GM19452 (cell line): ENCODE measurements at regions not wholly inside any gene's neighbourhood (a gene's known extent, or its start where the extent isn't known, plus 50 kb on each side); places are given as distances from the start of the nearest gene placed in this dataset.
"Not testable (repeated sequence)": the region's sequence is repeated elsewhere in the genome, so short reads cannot be mapped to it uniquely, and the experiment has no call there.

Source experiments
- ATAC-seq: cut with Tn5 transposase; IDR thresholded peaks from one replicate; pipeline ENCODE4 v1.9.1; 2021; ENCODE audit not compliant: unreplicated experiment

DNA sequence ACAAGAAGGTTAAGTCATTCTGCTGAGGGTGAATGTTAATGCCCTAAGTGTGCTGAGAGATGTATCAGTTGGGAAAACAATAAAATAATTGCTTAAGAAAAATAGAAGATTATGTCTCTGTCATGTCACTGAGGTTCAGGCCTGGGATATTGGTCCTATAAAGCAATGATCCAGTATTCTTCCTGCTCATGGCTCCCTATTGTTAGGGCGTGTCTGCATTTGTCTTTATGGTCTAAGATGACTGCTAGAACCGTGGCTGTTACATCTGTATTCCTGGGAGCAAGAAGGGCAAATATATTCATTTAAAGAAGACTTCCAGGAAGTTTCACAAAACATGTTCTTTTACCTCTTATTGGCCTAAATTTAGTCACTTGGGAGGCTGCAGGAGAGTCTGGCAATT lies 125.0 kb downstream of the KCNE4 start:
- no peak for ATAC-seq

DNA sequence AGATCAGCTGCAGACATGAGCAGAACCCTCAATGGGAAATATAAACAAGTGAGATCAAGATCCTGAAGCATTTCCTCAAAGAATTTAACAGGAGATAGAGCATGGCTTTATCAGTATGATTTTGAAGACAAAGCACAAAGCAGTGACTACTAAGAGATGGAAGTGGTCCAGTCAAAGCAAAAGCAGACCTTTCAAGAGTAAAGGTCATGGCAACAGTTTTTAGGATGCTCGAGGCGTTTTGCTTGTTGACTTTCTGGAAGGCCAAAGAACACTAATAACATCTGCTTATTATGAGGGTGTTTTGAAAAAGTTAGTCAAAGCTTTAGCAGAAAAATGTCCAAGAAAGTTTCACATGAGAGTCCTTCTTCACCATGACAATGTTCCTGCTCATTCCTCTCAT lies 128.5 kb downstream of the KCNE4 start:
- ATAC-seq, result no peak

- no peak for ATAC-seq
These were observed 129.6 kb downstream of the KCNE4 start for GRCh38 chr2:223181561-223181960.

- ATAC-seq, result no peak
These were observed 130.4 kb downstream of the KCNE4 start for GRCh38 chr2:223182356-223182755.

DNA sequence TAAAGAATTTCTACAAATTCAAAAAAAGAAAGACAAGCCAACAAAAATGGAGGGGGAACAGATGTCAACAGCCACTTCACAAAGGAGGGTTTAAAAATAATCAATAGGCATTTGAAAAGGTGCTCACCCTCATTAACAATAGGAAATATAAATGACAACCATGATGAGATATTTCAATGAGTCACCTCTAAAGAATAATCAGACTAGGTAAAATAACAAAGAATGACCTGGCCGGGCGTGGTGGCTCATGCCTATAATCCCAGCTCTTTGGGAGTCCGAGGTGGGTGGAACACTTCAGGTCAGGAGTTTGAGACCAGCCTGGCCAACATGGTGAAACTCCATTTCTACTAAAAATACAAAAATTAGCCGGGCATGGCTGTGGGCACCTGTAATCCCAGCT lies 133.6 kb downstream of the KCNE4 start:
- ATAC-seq, result no peak

GRCh38 chr2:223187256-223187655 lies 135.3 kb downstream of the KCNE4 start:
- no peak for ATAC-seq

- ATAC-seq, result not testable (repeated sequence)
These were observed 138.7 kb downstream of the KCNE4 start for GRCh38 chr2:223190561-223191206.

- ATAC-seq, result no peak
These were observed 144.3 kb downstream of the KCNE4 start for GRCh38 chr2:223196331-223196730.

GRCh38 chr2:223197046-223197445 lies 145.1 kb downstream of the KCNE4 start:
- ATAC-seq, result no peak

DNA sequence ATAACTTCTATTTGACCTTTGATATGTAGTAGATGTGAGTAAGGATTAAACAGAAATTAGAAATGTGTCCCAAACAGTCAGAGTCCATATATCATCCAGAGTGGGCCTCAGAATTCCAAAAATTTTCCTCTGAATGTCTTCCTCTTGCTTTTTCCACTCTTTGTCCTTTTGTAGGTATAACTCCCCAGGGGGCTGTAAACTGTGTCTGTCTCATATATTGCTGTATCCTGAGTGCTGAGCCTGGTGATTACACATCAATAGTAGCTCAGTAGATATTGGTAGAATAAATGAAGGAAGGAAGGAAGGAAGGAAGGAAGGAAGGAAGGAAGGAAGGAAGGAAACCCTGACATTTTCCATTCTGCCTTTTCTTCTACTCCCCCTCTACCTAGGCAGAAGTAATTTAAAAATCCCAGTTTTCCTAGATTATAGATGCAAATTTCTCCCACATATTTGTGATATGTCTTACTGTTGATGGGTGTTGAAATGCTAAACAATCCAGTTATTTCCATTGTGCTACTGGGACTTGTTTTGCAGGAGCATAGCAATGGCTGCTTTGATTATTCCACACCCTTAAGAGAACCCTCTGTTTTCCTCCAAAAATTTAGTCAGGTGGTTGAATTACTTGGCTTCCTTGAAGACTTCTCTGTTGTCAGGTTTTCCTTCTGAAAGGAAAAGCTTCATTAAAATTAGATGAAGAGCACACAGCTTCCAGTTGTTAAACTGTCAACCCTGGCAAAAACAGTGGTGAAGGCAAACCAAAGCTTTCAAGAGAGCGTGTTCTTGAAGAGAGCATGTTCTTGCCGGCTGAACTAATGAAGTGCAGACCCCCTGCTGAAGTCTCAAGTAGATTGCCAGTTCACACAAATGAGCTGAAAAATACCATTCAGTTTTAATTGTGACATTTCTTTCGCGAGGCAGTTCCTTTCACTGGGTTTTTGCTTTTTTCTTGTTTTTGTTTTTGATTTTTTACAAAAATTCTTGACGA lies 147.8 kb downstream of the KCNE4 start:
- no peak for ATAC-seq

DNA sequence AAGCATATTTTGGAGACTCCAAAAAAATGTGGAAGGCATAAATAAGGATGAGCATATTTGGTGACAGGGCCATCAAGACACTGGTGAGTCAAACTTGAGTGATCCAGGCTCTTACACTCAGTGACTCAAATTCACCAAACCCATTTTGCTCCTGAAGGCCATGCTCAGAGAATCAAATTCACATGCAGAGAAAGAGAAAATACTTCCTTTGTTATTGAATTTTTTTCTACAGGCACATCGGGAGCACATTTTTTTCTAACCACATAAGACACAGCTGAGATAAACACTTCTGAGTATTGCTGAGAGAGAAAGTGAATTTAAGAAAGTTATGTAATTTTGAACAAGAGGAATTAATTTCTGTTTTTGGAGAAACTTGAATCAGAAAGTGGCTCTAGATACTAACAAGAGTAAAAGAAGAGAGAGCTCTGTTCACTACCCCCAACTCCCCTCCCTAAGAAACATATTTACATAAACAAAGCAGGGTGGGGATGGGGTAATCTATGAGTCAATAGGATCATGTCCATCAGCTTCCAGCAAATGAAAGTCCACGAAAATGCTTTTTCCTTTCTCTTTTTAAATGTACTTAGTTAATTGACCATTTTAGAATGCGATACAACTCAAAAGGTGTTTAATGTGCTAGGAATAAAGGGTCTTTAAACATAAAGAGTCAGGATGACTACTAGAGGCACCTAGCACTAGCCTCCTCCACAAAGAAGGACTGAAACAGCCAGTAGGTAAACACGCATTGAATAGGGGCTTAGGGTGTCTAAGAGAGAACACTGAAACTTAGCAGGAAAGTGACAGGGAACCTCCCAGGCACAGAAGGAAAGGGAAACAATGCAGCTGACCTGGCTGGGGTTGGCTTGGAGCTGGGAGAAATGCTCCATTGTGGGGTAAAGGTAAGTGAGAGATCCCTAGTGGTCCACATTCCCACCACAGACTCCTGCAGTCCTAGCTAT lies 152.3 kb downstream of the KCNE4 start:
- ATAC-seq, result no peak

GRCh38 chr2:223210489-223210888 lies 158.5 kb downstream of the KCNE4 start:
- ATAC-seq, result no peak

DNA sequence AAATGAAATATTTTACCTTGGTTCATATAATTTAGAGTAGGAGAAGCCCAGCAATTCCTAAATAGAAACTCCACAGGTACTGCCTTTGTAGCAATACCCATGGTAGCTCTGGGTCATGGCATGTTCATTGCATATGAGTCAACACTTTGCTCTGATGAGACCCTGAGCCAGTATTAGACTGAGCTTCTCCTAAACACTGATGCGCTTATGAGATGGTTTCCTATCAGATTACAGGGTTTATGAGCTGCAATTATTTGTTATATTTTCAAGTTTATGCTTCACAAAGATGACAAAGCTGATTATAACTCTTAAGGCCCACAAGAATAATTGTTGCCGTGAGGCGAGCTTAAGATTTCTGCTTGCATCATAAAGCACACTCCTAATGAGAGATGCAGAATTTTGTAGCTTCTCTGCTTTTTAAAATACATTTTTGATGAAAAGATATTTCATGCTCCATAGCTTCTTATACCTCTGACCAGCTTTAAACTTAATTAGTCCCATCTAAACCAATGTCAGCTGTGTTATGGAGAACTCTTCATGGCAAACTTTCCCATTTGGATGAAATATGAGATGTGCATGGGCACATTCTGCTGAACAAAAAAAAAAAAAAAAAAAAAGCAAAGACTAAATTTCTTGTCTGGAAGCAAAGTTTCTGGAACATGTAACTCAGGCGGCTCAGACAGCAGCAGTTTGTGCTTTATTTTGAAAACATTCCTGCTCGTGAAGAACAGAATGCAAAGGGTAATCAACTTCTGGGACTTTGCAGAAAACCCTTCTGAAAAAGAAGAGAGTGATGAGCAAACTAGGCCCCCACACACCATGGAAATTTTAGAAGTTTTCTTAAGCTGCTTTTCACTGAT lies 162.6 kb downstream of the KCNE4 start:
- ATAC-seq, result no peak

DNA sequence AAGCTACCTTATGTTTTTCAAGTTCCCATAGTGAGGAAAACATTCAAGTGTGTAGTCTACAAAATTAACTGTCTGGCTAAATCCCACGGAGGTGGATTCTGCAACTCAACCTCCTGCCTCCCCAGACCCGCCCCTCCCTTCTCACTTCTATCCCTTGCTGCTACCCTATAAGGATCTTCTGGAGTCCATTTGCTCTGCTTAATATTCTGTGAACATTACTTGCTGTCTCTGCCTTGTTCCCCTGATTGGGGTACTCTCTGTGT lies 163.2 kb downstream of the KCNE4 start:
- no peak for ATAC-seq

DNA sequence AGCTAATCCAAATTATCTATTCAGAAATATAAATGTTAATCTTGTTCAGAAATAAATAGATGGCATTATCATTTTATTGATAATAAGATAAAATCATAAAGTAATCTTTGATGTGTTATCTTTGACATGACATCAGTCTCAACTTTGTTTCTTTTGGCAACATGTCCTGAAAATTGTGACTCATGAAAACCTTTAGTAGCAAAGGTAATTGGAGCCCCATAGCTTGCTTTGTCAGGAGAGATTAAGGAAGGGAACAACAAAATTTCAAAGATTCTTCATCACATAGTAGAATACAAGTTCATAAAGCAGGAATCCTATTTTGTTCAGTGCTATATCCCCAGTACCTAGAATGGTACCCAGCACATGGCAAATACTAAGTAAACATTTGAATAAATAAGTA lies 165.4 kb downstream of the KCNE4 start:
- no peak for ATAC-seq

DNA sequence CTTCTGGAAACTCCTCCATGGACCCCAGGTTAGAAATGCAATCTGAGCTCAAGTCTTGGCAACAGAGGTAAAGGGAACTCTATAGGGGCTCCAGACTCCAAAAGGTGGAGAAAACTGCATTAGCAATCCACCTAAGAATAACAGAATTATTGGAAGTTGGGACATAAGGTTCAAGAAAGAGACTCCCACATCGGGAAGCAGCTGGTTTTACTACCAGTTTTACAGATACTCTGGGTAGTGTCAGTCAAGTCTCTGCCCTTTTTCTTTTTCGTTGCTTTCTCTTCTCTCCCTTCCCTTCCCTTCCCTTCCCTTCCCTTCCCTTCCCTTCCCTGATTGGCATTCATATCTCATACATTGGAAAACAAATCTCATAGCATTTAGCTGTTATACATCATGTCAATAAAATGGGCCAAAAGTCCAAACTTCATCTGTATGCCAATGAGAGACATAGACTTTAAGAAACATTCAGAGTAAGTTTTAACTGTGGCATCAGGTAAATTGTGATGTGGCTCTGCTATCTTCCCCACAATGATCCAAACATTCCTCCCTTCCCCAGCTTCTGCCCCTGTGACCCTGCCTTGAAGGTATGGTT lies 166.7 kb downstream of the KCNE4 start:
- no peak for ATAC-seq

DNA sequence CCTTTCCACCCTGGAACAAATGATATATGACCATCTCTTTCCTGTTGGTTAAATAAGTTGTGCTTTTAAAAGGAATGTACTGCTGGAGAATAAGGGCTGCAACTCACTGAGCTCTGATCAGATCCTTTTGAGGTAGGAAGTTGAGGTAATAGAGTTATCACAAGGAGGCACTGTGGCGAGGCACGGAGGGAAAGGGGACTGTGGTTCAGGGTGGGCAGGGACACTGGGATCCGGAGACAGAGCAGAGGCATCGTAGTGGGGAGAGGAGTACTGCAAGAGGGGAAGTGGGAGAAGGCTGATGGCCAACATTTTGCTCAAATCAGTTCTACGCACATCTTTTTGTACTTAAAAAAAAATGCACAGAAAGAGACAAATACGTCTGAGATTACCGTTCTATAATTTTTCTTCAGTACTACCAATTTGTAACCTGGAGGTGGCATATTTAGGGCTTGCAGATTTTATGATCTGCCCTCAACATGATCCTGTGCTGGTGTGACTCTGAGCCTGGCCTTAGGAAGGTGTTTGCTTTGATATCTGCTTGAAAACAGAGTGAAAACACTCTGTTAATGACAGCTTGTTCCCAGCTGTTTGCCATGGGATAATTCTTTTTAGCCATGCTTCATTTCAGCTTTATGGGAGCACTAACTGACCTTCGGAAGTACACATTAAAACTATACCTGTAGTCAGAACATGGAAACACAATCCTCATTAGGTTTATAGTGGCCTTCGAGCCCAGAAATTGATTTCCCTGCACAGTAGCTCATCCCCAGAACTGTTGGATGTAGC lies 168.1 kb downstream of the KCNE4 start:
- ATAC-seq, result no peak

DNA sequence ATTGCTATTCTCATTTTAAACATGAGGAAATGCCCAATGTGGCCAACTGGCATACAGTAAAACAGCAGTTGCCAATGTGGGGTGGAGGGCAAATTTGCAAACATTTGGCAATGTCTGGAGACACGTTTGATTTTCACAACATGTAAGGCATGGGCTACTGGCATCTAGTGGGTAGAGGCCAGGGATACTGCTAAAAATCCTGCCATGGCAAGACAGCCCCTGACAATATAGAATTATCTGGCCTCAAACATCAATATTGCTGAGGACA lies 168.6 kb downstream of the KCNE4 start:
- ATAC-seq, result no peak

- ATAC-seq, result no peak
These were observed 169.3 kb downstream of the KCNE4 start for GRCh38 chr2:223221139-223221835.
